Mesothelial cell of epicardium (in vitro differentiated cells): ENCODE measurements at regions not wholly inside any gene's neighbourhood (a gene's known extent, or its start where the extent isn't known, plus 50 kb on each side); places are given as distances from the start of the nearest gene placed in this dataset.

ENCODE experiments used
- DNase-seq, 2 experiments: peaks; one replicate each; pipeline ENCODE4 v3.0.0; 2021; ENCODE audit warnings: low spot score in 2 of 2; ENCODE audit not compliant: unreplicated experiment in 2 of 2
- H3K27ac Mint-ChIP-seq: 2 replicates; pipeline ENCODE4 v1.8.0; 2021; ENCODE audit warnings: mixed read lengths
- H3K27me3 Mint-ChIP-seq: 2 replicates; pipeline ENCODE4 v1.8.0; 2021; ENCODE audit warnings: low read depth, mixed read lengths
- H3K36me3 Mint-ChIP-seq: 2 replicates; pipeline ENCODE4 v1.8.0; 2021; ENCODE audit warnings: mixed read lengths
- H3K4me1 Mint-ChIP-seq: 2 replicates; pipeline ENCODE4 v1.8.0; 2021; ENCODE audit warnings: mixed read lengths
- H3K4me3 Mint-ChIP-seq: 2 replicates; pipeline ENCODE4 v1.8.0; 2021; ENCODE audit warnings: mild to moderate bottlenecking, moderate library complexity, mixed read lengths
- H3K9me3 Mint-ChIP-seq: 2 replicates; pipeline ENCODE4 v1.8.0; 2021; ENCODE audit warnings: mixed read lengths
- TF ChIP-seq, protein P1 (sequence below): fragments of 200-600 bp; sonication (generic); IDR thresholded peaks from one replicate; pipeline ENCODE4 v1.5.0; 2021; ENCODE audit warnings: antibody characterized with exemption; ENCODE audit not compliant: unreplicated experiment

DNA sequence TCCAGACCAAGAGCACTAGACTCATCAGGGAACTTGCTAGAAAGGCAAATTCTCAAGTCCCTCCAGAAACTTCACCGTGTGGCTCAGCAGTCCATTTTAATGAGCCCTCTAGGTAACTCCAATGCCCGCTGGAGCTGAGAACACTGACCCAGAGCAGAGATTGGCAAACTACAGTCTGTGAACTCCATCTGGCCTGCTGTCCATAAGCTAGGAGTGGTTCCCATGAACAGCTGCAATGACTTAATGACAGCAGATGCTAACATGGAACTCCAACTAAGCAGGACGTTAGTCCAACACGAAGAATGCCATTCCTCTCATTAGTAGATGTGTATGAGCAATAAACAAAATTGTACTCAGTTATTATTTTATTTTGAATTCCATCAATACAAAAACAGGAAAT lies 371.9 kb downstream of the STK39 start:
- TF ChIP-seq, protein P1, sequence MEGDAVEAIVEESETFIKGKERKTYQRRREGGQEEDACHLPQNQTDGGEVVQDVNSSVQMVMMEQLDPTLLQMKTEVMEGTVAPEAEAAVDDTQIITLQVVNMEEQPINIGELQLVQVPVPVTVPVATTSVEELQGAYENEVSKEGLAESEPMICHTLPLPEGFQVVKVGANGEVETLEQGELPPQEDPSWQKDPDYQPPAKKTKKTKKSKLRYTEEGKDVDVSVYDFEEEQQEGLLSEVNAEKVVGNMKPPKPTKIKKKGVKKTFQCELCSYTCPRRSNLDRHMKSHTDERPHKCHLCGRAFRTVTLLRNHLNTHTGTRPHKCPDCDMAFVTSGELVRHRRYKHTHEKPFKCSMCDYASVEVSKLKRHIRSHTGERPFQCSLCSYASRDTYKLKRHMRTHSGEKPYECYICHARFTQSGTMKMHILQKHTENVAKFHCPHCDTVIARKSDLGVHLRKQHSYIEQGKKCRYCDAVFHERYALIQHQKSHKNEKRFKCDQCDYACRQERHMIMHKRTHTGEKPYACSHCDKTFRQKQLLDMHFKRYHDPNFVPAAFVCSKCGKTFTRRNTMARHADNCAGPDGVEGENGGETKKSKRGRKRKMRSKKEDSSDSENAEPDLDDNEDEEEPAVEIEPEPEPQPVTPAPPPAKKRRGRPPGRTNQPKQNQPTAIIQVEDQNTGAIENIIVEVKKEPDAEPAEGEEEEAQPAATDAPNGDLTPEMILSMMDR: no peak
- no peaks in the 10 kb centered on the region for H3K36me3 Mint-ChIP-seq
- no peak overlapping the region for H3K27ac Mint-ChIP-seq
- H3K4me1 Mint-ChIP-seq: no peaks in the 10 kb centered on the region
- DNase-seq: no peak
- no peaks in the 10 kb centered on the region for H3K27me3 Mint-ChIP-seq
- peaks cover 5% of the 10 kb centered on the region for H3K9me3 Mint-ChIP-seq
- no peak overlapping the region for H3K4me3 Mint-ChIP-seq

DNA sequence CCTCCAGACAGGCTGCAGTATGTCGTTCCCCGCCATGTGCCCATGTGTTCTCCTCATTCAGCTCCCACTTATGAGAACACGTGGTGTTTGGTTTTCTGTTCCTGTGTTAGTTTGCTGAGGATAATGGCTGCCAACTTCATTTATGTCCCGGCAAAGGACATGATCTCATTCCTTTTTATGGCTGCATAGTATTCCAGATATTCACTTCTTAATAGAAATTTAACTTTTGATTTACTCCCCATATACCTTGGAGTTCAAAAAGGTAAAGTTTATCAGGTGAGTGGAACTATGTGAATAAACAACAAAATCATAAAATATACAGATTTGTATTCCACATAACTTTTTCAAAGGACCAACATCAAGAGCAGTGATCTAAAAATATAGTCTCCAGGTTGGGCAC lies 372.6 kb downstream of the STK39 start:
- H3K4me1 Mint-ChIP-seq: no peaks in the 10 kb centered on the region
- TF ChIP-seq, protein P1: no peak
- H3K27me3 Mint-ChIP-seq: no peaks in the 10 kb centered on the region
- H3K9me3 Mint-ChIP-seq: peaks cover 5% of the 10 kb centered on the region
- no peak for DNase-seq
- H3K27ac Mint-ChIP-seq: no peak overlapping the region
- no peak overlapping the region for H3K4me3 Mint-ChIP-seq
- H3K36me3 Mint-ChIP-seq: no peaks in the 10 kb centered on the region

DNA sequence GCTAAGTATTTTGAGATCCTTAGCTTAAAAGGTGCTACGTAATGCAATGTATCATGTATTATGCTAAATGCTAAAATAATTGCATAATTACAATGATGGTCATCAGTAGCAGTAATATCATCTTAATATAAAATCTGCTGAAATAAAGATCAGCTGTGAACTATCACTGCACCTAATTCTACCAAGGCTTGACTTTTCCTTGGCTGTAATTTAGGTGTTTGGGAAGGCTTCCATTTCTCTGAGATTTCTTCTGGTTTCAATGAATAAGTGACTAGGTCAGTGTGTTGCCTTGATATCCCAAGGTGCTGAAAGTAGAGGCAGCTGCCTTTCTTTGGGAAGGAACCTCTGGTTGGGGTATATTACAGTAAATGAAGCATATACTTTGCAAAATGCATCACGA lies 376.1 kb downstream of the STK39 start:
- Mint-ChIP-seq H3K4me1 (no peaks in the 10 kb centered on the region), H3K4me3 (no peak overlapping the region), H3K9me3 (peaks cover 10% of the 10 kb centered on the region), H3K27ac (no peak overlapping the region), H3K36me3 (no peaks in the 10 kb centered on the region), H3K27me3 (no peaks in the 10 kb centered on the region)
- no peak for DNase-seq
- TF ChIP-seq, protein P1: no peak

DNA sequence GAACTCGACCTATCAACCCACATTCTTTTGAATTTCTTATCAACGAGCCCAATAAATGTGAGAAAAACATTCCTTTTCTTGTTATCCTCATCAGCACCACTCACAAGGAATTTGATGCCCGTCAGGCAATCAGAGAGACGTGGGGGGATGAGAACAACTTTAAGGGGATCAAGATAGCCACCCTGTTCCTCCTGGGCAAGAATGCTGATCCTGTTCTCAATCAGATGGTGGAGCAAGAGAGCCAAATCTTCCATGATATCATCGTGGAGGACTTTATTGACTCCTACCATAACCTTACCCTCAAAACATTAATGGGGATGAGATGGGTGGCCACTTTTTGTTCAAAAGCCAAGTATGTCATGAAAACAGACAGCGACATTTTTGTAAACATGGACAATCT lies 378.2 kb downstream of the STK39 start:
- DNase-seq: no peak
- TF ChIP-seq, protein P1: no peak
- peaks cover 2% of the 10 kb centered on the region for H3K4me1 Mint-ChIP-seq
- no peak overlapping the region for H3K27ac Mint-ChIP-seq
- H3K36me3 Mint-ChIP-seq: no peaks in the 10 kb centered on the region
- H3K9me3 Mint-ChIP-seq: peaks cover 14% of the 10 kb centered on the region
- H3K4me3 Mint-ChIP-seq: no peak overlapping the region
- no peaks in the 10 kb centered on the region for H3K27me3 Mint-ChIP-seq

DNA sequence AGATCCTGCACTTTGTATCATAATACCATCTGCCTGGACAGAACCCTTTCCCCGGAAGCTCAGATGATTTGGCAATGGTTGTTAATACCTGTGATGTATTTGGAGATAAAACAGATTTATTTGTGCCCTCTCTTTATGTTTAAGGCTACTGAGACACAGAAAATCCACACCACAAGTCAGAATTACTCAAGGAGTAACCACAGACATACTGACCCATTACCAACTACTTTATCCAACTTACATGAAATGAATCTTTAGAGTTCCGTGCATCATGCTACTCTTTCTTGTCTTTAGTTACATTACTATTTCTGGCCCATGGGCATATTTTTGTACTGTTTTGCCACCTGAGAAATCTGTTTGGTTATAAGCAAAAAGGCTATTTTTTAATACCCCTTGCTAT lies 384.0 kb downstream of the STK39 start:
- Mint-ChIP-seq H3K4me3 (no peak overlapping the region), H3K27ac (no peak overlapping the region), H3K27me3 (no peaks in the 10 kb centered on the region), H3K4me1 (peaks cover 14% of the 10 kb centered on the region), H3K36me3 (no peaks in the 10 kb centered on the region), H3K9me3 (peaks cover 14% of the 10 kb centered on the region)
- TF ChIP-seq, protein P1: no peak
- DNase-seq: no peak

DNA sequence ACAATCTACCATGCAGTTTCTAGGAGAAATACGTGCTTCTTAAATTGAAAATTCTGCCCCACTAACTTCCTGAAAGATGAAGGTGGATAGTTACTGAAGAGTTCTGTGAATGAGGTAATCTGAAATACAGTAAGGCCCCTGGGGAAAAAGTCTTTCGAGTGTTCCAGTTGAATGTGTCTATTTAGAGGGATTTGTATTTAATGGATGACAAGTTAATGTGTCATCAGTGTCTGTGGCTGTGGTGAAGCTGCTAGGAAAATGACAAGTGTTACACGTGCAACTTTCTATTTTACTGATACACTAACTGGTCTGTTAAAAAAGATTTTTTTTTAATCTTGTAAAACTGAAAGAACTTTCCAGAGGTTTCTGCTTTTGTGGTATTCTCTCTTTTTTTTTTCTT lies 384.6 kb downstream of the STK39 start:
- no peak for DNase-seq
- TF ChIP-seq, protein P1: no peak
- H3K9me3 Mint-ChIP-seq: peaks cover 14% of the 10 kb centered on the region
- H3K27ac Mint-ChIP-seq: no peak overlapping the region
- no peaks in the 10 kb centered on the region for H3K36me3 Mint-ChIP-seq
- peaks cover 14% of the 10 kb centered on the region for H3K4me1 Mint-ChIP-seq
- no peaks in the 10 kb centered on the region for H3K27me3 Mint-ChIP-seq
- no peak overlapping the region for H3K4me3 Mint-ChIP-seq
